Neutrophil (primary cell): ENCODE measurements at regions not wholly inside any gene's neighbourhood (a gene's known extent, or its start where the extent isn't known, plus 50 kb on each side); places are given as distances from the start of the nearest gene placed in this dataset.

ENCODE experiments used
- H3K27ac ChIP-seq: fragments of 200-600 bp; sonication (generic); 2 replicates; pipeline ENCODE4 v1.5.1; 2016; ENCODE audit warnings: mild to moderate bottlenecking, moderate library complexity
- H3K27me3 ChIP-seq: fragments of 200-600 bp; sonication (generic); 2 replicates; pipeline ENCODE4 v1.6.0; 2016; ENCODE audit warnings: mild to moderate bottlenecking
- H3K36me3 ChIP-seq: fragments of 200-600 bp; sonication (generic); 2 replicates; pipeline ENCODE4 v1.5.1; 2017
- H3K4me1 ChIP-seq, 2 experiments: fragments of 200-600 bp in 1 of 2; sonication (generic) in 1 of 2; 1 replicate in 1 of 2; 2 replicates in 1 of 2; pipeline versions ENCODE4 v1.5.1 to v1.6.1; 2013 to 2016; ENCODE audit warnings: low read depth in 1 of 2, low read length in 1 of 2, mild to moderate bottlenecking in 1 of 2, moderate library complexity in 1 of 2; ENCODE audit not compliant: control insufficient read depth in 1 of 2, insufficient read depth in 1 of 2
- H3K4me3 ChIP-seq, 2 experiments: fragments of 200-600 bp in 1 of 2; sonication (generic) in 1 of 2; 1 replicate in 1 of 2; 2 replicates in 1 of 2; pipeline ENCODE4 v1.5.1; 2013 to 2016; ENCODE audit warnings: low read depth in 1 of 2, low read length in 1 of 2, mild to moderate bottlenecking in 1 of 2, moderate library complexity in 1 of 2
- H3K9me3 ChIP-seq: fragments of 200-600 bp; sonication (generic); 2 replicates; pipeline ENCODE4 v1.5.1; 2016
- TF ChIP-seq, protein P1 (sequence below): fragments of 200-600 bp; sonication (generic); IDR thresholded peaks from 2 replicates; pipeline ENCODE4 v1.5.1; 2016; ENCODE audit warnings: antibody characterized with exemption

DNA sequence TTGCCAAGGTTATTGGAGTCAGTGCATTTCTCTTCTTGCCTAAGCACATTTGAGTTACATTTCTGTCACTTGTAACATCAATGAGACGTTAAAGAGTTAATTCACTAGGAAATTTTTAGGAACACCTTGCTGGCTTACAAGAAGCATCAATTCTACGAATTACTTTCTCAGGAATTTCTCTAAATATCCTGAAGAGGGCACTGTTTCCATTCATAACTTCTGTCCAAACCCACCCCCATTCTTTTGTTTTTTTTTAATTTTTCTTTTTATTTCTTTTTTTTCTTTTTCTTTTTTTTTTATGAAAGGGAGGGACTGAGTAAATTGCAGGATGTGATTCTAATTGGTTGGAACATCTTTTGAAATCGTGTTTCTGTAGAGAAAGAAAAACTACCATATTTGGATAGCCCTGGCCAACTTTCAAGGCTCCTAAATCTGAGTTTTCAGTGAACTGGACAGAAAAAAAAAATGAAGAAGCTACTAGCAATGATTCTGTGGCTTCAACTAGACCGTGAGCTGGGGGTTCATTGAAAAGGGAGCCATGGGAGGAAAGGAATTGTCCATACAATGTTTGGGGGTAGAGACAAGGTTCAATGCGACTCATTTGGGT is 285.3 kb downstream of the DAD1 start:
- Histone ChIP-seq H3K36me3 (no peaks in the 10 kb centered on the region), H3K4me1 (no peaks in the 10 kb centered on the region), H3K27ac (no peak overlapping the region), H3K27me3 (no peaks in the 10 kb centered on the region), H3K9me3 (no peaks in the 10 kb centered on the region), H3K4me3 (no peak overlapping the region)
- TF ChIP-seq, protein P1, sequence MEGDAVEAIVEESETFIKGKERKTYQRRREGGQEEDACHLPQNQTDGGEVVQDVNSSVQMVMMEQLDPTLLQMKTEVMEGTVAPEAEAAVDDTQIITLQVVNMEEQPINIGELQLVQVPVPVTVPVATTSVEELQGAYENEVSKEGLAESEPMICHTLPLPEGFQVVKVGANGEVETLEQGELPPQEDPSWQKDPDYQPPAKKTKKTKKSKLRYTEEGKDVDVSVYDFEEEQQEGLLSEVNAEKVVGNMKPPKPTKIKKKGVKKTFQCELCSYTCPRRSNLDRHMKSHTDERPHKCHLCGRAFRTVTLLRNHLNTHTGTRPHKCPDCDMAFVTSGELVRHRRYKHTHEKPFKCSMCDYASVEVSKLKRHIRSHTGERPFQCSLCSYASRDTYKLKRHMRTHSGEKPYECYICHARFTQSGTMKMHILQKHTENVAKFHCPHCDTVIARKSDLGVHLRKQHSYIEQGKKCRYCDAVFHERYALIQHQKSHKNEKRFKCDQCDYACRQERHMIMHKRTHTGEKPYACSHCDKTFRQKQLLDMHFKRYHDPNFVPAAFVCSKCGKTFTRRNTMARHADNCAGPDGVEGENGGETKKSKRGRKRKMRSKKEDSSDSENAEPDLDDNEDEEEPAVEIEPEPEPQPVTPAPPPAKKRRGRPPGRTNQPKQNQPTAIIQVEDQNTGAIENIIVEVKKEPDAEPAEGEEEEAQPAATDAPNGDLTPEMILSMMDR: no peak

GRCh38 chr14:22300646-22301045 is 288.4 kb downstream of the DAD1 start:
- no peak overlapping the region for H3K4me3 ChIP-seq
- TF ChIP-seq, protein P1: no peak
- H3K9me3 ChIP-seq: no peaks in the 10 kb centered on the region
- H3K36me3 ChIP-seq: no peaks in the 10 kb centered on the region
- H3K27ac ChIP-seq: no peak overlapping the region
- no peaks in the 10 kb centered on the region for H3K4me1 ChIP-seq
- H3K27me3 ChIP-seq: no peaks in the 10 kb centered on the region

GRCh38 chr14:22297376-22297775 is 291.6 kb downstream of the DAD1 start:
- no peaks in the 10 kb centered on the region for H3K27me3 ChIP-seq
- TF ChIP-seq, protein P1: no peak
- H3K4me1 ChIP-seq: no peaks in the 10 kb centered on the region
- H3K27ac ChIP-seq: no peak overlapping the region
- no peaks in the 10 kb centered on the region for H3K36me3 ChIP-seq
- H3K9me3 ChIP-seq: no peaks in the 10 kb centered on the region
- H3K4me3 ChIP-seq: no peak overlapping the region

- TF ChIP-seq, protein P1: no peak
- Histone ChIP-seq H3K9me3 (no peaks in the 10 kb centered on the region), H3K4me3 (no peak overlapping the region), H3K27me3 (no peaks in the 10 kb centered on the region), H3K4me1 (no peaks in the 10 kb centered on the region), H3K36me3 (no peaks in the 10 kb centered on the region), H3K27ac (no peak overlapping the region)
These were observed 292.3 kb downstream of the DAD1 start for GRCh38 chr14:22296722-22297121.

- TF ChIP-seq, protein P1: no peak
- Histone ChIP-seq H3K36me3 (no peaks in the 10 kb centered on the region), H3K4me3 (no peak overlapping the region), H3K27me3 (no peaks in the 10 kb centered on the region), H3K4me1 (no peaks in the 10 kb centered on the region), H3K9me3 (no peaks in the 10 kb centered on the region), H3K27ac (no peak overlapping the region)
These were observed 292.9 kb downstream of the DAD1 start for GRCh38 chr14:22296088-22296487.

- TF ChIP-seq, protein P1: no peak
- H3K4me3 ChIP-seq: no peak overlapping the region
- no peaks in the 10 kb centered on the region for H3K27me3 ChIP-seq
- H3K4me1 ChIP-seq: no peaks in the 10 kb centered on the region
- no peaks in the 10 kb centered on the region for H3K36me3 ChIP-seq
- H3K9me3 ChIP-seq: no peaks in the 10 kb centered on the region
- H3K27ac ChIP-seq: no peak overlapping the region
These were observed 297.6 kb downstream of the DAD1 start for GRCh38 chr14:22291406-22291805.
